NK-92 treated with Interleukin-12 subunit alpha and Interleukin-12 subunit beta, amount 100 ng/mL, for 24 hours (cell line): ENCODE measurements at regions not wholly inside any gene's neighbourhood (a gene's known extent, or its start where the extent isn't known, plus 50 kb on each side); places are given as distances from the start of the nearest gene placed in this dataset.

ENCODE experiments used
- DNase-seq: peaks from one replicate; lab custom pipeline; 2025; lab: John Stamatoyannopoulos, UW

DNA sequence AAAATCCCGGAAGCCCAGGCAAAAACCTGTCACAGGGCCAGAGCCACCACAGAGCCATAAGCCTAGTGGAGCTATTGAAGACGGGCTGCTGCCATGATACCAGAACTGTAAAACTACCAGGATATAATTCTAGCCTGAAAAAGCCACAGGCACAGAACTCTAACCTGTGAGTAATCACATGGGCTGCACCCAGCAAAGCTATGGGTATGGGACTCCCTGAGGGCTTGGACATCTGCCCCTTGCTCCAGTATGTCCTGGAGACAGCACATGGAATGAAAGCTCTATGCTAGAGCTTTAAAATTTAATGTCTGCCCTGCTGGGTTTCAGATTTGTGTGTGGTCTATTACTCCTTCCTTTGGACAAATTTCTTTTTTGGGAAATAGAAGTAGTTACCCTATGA, 2183.6 kb upstream of the CELF4 start:
- DNase-seq, result no peak

- no peak for DNase-seq
These were observed 2183.1 kb upstream of the CELF4 start for GRCh38 chr18:39748727-39749126.

DNA sequence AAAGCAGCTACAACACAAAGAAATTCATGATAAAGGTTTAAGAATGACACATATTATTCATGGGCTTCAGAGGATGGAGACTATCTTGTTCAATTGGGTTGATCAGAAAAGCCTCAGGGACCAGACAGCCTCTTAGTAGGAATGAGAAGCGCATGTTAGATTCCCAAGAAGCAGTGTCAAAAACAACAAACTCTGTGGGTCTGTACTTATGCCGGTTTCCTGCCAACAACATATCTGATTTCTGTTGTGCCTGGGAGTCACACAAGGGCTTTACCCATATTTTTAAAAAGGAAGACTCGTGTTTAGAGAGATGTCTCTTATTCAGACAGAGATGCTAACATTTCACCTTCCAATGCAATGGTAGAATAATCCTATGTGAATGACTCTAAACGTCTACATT, 2180.6 kb upstream of the CELF4 start:
- DNase-seq, result no peak

- DNase-seq, result no peak
These were observed 2177.9 kb upstream of the CELF4 start for GRCh38 chr18:39743463-39743862.

DNA sequence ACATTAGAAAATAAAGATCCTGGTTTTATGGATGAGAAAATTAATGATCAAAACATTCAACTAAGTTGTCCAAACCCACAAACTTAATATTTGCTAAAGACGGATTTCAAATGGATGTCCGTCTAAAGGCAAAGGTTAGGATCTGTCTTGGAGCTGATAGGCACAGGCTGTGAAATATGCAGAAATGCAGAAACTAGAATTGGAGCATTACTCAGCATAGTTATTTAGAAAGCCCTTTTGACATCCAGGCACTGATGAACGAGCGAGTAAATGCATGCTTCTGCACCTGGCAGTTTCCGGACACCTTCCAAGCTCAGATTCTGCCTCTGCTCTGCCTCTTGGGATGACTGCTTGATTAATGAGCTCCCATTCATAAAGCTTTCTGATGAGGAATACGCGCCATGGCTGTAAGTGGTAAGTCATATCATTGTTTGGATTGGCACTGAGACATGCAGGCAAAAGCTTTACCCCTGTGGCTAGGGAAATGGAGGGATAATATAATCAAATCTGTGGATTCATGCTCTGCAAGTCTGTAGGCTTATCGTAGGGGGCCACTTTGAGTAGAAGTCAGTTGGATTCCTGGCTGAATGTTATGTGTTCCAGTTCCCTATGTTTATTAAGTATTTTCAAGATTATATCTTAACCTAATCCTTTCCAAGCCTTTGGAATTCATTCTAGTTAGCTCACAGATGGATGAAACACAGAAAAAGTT, 2176.3 kb upstream of the CELF4 start:
- DNase-seq, result no peak

- no peak for DNase-seq
These were observed 2172.3 kb upstream of the CELF4 start for GRCh38 chr18:39737869-39738268.

DNA sequence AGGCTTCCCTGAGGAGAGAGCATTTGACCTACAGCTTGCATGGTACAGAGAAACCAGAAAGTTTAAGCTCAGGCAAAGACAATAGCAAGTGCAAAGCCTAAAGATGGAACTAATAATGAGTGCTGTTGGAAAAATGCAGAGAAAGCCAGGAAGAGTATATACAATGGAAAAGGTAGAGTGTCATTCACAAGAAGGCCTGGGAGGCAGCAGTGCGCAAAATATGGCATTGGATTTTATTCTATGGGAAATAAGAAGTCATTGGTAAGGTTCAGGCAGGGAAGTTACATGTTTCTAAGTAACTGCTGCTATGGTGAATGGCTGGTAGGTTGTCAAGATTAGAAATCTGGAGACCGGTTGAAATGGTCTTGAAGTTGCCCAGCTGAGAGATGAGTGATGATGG, 2167.3 kb upstream of the CELF4 start:
- no peak for DNase-seq

- no peak for DNase-seq
These were observed 2165.0 kb upstream of the CELF4 start for GRCh38 chr18:39730606-39731005.

DNA sequence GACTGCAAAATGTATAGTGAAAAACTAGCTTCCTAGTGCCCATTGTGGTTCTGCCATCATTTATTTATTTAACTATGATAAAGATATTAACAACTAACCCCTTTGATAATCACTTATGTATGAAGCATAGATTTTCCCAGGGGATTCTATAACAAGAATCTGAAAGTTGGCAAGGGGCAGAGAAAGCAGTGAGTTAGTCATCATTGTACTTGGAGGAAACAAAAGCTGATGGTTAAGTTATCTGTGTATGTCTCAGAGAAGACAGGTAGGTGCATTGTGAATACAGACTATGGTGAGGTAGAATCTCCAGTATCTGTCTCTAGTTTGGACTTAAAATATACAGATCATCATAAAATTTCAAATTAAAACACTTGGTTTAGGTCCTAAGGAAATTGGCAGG, 2159.1 kb upstream of the CELF4 start:
- no peak for DNase-seq

- no peak for DNase-seq
These were observed 2156.1 kb upstream of the CELF4 start for GRCh38 chr18:39721712-39722111.

- no peak for DNase-seq
These were observed 2148.4 kb upstream of the CELF4 start for GRCh38 chr18:39713961-39714360.

DNA sequence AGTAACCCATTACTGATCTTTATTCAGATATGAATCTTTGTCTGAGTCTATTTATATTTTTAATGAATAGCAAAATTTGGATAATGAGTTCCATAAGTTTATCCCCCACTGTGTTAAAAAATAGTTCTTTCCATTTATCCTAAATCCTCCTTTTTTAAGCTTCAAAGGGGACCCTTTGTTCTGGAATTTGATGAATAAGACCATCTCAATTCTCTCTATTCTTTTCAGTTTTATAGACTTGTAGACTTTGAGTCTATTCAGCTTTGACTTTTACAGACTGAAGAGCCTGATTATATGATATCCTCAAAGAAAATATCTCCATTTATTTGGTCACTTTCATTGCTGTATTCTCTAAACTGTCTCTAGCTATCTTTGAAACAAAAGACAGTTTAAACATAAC, 2146.1 kb upstream of the CELF4 start:
- no peak for DNase-seq

DNA sequence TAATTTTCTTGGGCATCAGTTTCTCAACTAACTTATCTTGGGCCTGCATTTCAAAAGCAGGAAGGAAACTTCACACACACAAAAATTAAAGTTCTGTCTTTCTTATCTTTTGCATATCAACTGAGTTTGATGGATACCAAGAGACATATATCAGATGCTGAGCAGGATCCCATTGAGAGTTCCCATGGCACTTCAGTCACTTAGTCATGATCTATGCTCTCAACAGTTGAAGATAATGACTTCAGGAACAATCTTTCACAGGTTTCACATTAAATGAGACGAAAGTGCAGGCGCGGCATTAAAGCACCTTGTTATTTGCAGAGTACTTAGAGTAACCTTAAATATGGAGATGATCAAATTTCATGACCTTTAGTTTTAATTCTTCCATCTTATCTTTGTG, 2139.8 kb upstream of the CELF4 start:
- DNase-seq, result no peak

GRCh38 chr18:39702888-39703287, 2137.3 kb upstream of the CELF4 start:
- no peak for DNase-seq

DNA sequence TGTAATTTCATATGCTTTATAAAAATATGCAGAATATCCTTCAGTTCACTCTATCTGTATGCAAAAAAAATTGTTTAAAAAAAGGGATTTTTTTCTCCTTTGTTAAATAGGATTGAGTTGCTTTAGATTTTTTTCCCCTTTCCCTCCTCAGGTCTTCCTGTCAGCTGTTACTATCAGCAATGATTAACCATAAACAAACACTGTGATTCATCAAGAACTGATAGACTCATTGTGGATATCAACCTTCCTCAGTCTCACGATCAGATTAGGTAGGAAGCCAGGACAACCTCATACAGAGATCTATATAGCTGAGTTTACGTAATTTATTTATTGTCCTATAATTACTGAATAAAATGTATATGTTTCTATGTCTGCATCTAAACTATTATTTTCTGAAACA, 2136.2 kb upstream of the CELF4 start:
- DNase-seq, result no peak

- no peak for DNase-seq
These were observed 2135.6 kb upstream of the CELF4 start for GRCh38 chr18:39701055-39701783.

DNA sequence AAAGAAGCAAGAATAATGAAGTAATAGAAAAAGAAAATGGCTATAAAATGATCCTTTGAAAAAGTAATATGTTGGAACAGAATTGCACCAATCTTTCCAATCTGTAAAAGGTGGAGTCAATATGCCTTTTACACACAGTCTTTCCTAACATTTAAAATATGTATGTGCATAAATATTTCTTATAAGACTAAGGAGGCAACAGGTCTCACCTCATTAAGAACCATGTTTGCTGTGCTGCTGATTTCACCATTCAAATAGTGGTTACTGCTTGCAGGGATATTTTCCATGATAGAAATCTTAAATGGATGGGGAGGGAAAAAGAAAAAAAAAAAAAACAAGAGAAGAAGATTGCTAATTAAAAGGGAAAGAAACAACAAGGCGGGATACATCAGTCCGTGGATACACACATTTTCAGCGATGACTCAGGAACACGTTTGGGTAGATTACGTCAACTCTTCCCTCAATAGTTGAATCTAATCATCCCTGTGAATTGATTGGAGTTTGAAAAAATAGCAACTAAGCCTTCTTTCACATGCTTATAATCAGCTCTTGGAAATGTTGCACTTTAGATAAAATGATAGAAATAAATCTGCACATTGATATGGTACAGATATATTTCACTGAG, 2133.9 kb upstream of the CELF4 start:
- DNase-seq, result no peak

DNA sequence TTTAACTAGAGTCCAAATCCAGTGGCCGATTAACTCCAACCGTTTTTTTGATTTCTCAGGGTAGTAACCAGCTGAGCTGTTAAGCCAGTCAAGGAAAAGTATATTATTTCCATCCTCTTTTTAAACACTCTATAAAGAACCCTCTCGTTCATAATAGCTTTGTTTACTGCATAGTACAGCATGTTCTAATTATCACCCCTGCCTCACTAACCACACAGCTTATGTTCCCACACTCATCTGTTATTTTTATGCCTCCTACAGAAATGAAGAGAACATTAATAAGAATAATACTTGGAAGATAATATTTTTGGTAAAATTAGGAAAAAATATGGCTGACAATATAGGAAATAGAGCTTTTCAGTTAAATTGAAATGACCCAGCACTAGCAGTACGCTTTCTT, 2132.8 kb upstream of the CELF4 start:
- no peak for DNase-seq

- DNase-seq, result no peak
These were observed 2127.8 kb upstream of the CELF4 start for GRCh38 chr18:39693359-39693758.

DNA sequence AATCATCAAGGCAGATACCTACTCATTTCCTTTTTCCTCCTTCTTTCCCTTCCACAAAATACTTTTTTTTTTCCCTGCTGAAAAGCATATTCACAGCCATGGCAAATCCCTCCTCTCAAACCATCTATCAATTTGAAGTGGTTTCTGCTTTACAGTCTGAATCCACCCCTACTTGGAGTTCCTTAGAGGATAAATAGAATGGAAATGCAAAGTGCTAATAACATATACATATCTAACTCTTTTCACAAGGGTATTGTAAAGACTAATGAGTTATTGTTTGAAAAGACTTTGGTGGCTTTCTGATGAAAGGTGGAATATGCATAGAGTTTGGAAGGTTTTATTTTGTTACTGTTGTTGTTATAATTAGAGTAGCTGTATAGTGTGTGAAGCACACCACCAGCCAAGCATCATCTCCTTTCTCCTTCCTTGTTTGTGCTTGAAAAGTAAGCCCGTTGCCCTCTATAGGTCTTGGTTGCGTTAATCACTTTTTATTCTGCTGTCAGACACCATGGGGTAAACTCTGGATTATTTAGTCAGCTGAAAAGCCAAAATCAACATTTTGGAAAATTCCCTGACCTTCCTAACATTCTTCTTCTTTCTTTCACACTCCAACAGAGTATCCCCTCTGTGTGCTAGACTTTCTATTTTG, 2126.9 kb upstream of the CELF4 start:
- DNase-seq, result no peak

- DNase-seq, result no peak
These were observed 2119.8 kb upstream of the CELF4 start for GRCh38 chr18:39685303-39685902.

DNA sequence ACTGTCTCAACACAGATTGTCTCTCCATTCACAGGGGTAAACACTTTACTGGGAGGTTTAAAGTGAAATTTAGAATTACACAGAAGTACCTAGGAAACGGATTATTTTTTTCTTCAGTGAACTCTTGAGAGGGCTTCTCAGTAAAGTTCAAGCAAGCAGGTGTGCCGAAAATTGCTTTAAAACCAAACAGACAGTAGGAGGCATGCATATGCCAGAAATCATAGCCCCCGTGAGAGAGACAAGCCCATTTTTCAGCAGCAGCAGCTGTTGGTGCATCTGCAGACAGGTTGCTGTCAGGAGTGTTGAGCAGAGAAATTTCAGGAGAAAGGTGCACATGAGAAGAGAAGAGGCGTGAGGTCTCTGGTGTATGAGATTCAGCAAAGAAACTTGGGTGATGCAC, 2115.5 kb upstream of the CELF4 start:
- no peak for DNase-seq
